GM11168 (cell line): ENCODE measurements at regions not wholly inside any gene's neighbourhood (a gene's known extent, or its start where the extent isn't known, plus 50 kb on each side); places are given as distances from the start of the nearest gene placed in this dataset.

Experiments
- in situ Hi-C: fragments of 300-500 bp; cut with MboI; formaldehyde crosslinking; loops from one replicate; pipeline ENCODE4 v1.12.0; 2022; ENCODE audit warnings: low sequenced_read_pairs; ENCODE audit not compliant: unreplicated experiment

DNA sequence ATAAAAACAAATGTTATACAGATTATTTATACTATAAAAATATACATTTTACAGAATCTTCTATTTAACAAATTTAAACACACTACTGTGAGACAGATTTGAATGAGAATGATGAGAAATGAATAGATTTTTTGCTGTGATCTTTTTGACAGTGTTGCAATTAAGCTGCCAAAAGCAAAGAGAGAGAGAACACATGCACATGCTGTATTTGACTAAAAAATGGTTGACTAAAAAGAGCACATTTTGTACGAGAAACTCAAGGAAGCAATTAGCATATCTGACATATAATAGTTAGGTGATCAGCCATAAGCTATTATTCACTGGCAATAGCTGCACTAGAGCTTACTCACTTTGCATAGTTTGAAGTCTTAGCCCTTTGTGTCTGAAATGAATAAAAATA is 115.8 kb downstream of the SYT10 start:
- in situ Hi-C loops = no loop called here

DNA sequence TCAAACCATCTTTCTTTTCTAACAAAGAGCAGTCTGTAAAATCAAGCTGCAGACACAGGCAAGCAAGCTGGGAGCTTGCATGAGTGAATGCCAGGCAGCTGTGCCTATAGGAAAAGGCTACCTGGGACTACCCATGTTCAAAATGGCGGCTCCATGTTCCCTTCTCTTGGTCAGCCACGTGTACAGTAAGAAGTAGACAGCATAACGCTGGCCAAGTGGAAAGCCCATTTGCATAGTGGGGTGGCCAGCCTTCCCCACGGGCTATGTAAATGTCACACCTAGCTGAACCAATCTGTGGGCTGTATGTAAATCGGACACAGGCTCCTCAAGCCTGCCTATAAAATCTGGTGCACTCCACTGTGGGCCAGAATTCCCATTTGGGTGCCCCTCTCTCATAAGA is 117.1 kb downstream of the SYT10 start:
- in situ Hi-C loops = no loop called here

DNA sequence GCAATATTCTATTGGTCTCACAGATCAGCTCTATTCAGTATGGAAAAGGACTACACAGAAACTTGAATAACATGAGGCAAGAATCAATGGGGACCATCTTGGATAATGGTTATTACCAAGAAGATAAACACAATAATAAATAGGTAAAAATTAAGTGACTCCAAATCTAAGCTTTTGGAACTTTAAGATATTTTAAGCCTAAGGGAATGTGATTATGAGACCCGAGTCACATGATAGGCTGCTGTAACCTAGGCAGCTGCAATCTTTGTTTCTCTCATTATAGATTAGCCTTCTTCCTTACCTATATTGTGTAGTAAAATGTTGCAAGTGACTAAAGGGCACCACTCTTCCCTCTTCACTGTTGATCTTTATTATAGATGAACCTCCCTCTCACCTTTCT is 121.9 kb downstream of the SYT10 start:
- in situ Hi-C loops = no loop called here

DNA sequence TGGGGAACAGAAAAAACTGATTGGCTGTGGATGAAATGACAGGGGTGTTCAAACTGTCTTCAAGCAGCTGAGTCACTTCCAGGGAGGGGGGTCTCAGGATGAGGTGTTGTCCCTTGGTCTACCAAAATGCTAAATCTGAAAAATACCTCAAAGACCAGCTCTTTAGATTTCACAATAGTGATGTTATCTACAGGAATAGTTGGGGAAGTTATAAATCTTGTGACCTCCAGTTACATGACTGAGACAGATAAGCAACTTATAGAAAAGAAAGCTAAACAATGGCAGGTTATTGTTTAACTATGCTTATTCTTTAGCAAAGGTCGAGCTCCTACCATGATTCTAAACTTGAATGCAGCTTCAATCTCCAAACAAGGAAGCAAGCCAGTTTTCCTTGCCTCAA is 125.4 kb downstream of the SYT10 start:
- in situ Hi-C loops = no loop called here

DNA sequence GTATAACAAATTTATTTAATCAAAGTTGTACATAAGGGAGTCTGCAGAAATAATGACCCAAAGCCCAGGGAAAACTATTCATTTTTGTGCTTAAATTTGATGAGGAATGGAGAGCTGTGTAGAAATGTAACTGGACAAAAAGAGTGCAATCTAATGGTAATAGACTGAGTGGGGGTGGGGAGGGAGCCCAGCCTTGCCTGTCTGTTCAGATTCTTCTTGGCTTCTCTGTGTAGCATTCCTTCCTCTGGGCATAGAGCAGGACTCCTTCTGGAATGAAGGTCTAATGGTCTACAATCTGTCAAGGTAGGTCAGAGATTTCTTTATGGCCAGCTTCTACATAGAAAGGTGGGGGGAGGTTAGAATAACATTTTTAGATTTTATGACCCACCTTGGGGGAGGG is 126.1 kb downstream of the SYT10 start:
- in situ Hi-C loops = no loop called here

DNA sequence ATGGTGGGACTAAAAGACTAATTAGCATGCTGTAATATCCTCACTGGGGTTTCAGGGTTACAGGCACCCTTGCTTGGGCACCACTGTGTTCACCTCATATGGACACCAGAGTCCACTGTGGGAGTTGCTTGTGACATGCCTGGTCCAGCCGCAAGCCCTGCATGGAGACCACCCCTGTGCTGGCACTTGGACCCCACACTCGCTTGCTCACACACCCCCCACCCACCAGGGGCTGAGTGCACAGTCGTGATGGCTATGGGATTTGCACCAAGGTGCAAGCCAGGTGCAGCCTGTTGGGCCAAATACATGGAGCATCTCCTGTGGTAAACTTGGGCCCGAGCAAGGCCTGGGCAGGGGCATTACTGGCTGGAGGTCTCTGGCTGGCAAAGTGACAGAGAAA is 129.1 kb downstream of the SYT10 start:
- in situ Hi-C loops = no loop called here

DNA sequence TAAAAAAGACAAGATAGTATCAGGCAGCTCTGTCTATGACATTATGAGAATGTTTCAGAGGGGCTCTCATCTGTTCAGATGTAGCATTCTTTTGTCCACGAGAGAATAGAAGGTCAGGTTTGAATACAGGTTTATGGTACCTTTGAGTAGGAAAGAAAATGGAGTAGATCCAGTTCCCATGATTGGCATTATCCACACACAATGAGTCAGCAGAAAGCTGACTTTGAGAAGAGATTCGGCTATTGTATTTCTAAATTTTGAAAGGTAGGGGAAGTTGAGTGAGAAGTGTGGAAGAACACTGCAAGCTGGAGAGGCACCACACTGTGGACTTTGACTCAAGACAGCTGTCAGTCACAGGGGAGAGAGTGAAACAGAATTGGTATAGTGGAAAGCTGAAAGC is 135.4 kb downstream of the SYT10 start:
- in situ Hi-C loops = no loop called here

DNA sequence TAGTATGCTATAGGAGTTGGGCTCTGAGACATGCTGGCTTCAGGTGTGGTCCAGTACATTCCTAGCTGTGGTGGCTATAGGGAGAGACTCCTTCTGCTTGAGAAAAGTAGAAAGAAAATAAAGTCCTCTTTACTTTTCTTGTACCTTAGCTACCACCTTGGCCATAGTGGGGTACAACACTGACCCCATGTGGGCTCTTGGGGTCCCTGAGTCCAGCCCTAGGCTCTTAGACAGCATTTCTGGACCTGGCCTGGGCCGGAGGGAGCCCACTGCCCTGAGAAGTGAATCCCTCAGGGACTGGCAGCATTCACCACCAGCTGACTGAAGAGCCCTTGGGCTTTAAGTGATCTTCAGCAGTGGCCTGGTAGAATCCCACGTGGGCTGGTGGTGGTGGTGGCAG is 143.1 kb downstream of the SYT10 start:
- in situ Hi-C loops = no loop called here

DNA sequence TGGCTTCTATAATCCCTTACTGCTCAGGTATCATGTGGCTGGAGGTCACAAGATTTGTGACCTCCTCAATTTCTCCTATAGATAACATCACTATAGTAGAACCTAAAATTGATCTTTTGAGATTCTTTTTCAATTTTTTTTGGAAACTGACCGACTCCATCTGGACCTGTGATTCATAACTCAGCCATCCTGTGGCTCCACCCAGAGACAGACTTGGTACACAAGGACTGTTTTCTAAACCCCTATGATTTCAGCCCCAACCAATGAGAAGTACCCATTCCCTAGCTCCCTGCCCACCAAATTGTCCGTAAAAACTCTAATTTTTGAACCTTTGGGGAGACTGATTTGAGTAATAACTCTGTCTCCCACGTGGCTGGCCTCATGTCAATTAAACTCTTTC is 148.9 kb downstream of the SYT10 start:
- in situ Hi-C loops = no loop called here

DNA sequence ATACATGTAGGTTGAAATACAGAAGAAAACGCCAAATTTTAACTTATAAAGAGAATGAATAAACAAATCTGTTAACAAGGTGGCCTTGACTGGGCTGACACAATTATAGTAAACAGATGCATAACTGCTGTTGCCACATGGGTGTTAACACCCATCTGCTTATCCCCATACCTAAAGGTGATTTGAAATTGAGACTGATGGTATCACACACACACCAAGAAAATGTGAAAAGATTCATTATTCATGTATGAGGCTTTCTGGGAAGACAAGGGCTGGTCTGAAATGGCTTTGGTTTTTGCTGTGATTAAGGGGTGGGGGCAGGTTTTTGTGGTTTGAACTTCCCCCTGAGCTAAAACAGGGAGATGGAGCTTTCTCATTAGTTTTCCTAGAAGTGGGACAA is 156.6 kb downstream of the SYT10 start:
- in situ Hi-C loops = no loop called here

DNA sequence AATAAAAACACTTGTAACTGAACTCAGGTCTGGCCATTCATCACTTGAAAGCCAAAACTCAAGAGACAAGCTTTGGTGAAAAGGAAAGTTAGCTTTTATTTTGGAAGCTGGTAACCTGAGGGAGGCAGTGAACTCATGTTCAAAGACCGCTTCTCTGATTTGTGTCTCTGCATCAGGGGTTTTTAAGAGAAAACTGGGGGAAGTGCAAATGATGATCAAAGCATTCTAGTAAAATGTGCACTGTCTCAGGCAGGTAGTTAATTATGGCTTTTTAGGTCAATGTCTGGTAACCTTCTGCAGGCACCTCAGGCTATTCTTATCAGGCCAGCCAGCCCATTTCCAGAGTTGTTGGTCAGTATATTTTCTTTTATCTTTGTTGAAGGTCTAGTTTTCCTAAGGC is 162.2 kb downstream of the SYT10 start:
- in situ Hi-C loops = no loop called here

DNA sequence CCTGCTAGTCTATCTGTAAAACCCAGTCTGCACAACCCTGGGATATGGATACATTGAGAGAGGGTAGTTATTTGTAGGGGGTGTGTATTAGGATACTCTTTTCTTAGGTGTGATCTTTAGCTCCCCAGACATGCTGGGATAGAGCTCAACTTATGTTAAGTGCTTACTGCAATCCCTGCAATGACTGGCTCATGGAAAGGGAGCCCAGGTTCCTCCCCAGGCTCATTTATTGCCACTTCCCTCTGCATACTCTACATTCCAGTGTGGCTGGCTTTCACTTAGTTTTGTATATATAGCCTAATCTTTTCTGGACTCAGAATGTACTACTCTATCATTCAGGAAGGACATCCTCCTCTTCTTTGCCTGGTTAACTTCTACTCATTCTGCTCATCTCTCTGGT is 172.0 kb downstream of the SYT10 start:
- in situ Hi-C loops = no loop called here

DNA sequence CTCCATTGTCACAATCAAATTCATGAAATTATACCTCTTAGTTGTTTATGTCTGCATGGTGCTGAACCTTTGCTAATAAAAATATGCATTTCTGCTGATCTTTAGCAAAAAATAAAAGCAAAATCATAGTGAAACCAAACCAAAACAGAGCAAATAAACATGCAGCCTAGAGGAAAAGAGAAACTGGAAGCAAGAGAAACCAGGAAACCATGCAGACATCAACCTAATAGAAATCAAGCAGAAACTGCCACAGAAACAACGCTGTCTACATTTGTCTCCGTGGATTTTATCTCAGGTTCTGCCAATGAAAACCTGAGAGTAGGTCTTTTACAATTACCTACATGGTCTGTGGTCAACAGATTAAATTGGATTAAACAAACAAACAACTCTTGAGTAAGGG is 173.7 kb downstream of the SYT10 start:
- in situ Hi-C loops = no loop called here

DNA sequence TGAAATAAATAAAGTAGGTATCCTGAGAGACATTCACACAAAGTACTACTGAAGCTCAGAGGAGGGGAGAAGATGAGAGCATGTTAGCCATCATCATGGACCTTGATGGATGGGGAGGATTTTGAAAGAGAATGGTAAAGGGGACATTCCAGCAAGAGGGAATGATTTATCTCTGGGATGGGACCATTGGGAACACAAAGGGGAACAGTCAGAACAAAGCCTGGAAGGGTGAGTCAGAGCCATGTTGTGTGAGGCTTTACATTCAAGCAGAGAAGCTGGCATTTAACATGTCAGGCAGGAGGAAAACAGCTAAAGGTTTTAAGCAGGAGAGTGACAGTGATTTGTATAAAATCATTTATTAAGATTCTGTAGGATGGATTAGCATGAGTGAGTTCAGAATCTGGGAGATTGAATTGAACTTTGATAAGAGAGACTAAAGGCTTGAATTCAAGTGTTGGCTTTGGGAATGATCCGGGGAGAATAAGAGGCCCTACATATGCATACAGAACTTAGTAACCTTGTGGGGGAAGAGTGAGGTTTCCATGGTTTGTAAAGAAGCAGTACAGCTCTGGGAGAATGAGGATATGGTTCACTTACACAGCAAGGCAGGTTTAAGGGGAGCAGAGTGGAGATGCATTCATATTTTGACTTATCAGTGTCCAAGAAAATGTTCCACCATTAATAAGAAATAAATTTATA is 174.4 kb downstream of the SYT10 start:
- in situ Hi-C loops = no loop called here

DNA sequence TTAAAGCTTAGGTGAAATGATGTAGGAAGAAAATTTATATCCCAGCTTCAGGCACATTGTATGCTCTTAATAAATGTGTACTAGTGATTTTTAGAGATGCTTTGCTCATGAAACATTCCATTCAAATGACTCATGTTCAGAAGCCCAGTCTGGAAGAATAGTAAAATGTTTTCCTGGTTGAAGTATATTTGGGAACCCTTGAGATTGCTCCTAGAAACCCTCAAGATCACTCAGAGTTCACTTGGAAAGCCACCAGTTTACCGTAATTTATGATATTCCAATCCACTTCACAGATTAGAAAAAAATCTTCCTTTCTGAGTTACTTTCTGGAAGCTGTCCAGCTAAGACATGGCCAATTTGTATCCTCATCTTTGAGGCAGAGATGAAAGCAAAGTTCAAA is 186.4 kb downstream of the SYT10 start:
- in situ Hi-C loops = no loop called here

DNA sequence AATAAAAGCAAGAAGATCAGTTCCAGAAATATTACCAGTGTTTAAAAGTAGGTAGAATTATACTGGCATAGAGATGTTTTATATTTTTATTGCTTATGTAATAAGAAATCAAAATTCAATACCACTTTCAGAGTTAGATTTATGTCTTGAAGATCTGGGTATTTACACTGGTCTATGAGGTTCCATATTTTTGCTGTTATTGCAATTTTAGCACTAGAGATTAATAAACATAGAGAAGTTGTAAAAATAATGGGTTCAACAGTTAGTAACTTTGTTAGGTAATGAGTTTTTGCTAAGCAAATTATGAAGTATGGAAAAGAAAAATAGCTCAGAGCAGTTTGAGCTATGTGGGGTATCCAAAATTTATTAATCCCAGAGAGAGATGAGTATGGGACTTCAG is 188.1 kb downstream of the SYT10 start:
- in situ Hi-C loops = no loop called here

DNA sequence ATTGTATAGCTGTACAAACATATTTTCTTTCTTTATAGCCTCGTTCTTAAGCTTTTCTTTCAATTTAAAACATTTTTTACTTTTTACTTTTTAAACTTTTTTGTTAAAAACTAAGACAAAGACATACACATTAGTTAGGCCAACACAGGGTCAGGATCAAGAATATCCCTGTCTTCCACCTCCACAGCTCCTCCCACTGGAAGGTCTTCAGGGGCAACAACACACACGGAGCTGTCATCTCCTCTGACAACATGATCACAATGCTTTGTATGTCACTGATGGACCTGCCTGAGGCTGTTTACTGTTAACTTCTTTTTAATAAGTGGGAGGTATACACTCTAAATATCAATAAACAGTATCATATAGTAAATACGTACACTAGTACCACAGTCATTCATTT is 191.3 kb downstream of the SYT10 start:
- in situ Hi-C loops = no loop called here

DNA sequence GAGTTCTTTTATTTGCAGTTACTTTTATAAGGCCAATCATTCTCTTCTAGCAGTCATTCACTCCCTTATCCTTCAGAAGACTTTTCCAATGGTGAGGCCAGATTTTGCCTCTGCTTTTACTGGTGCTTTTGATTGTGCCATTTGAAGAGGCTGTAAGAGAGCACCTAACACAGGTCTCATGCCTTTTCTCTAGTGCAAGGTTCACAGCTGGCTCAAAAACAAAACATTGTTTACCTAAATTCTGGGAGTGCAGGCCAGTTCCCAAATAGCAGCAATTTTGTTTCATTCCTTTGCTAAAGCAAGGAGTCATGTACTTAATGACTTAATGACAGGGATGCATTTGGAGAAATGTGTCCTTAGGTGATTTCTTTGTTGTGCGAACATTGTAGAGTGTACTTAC is 192.0 kb downstream of the SYT10 start:
- in situ Hi-C loops = no loop called here

DNA sequence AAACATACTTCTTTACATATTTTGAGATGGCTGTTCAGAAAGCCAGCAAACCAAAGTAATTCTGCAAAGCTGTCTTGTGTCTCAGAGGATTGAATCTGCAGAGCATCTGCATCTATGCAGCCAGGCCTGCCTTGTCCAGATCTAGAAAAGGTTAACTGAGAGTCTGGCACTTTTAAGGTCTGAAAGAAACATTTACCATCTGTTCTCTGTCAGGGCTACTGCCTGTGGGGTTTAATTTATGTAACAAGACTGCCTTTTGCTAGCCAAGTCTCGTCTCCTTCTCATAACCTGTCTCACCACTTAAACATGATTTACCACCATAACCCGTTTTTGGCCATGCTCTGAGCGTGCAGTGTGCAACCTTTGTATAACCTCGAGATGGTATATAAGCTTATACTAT is 194.2 kb downstream of the SYT10 start:
- in situ Hi-C loops = no loop called here

DNA sequence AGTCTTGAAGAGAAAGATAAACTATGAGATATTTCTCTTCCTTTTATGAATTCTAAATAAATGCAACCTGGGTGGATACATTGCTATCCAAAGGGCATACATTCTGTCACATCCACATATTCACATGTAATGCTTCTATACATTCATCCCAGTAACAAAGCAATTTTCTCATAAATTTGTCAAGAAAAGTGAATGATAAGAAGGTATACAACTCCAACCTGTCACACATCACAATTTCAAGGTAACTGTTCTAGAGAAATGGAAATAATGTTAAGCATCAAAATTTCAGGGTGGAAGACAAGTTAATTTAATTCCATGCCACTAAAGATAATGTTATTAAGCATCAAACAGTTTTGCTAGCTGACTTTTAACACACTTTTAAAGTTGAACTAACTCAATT is 212.9 kb downstream of the SYT10 start:
- in situ Hi-C loops = no loop called here

DNA sequence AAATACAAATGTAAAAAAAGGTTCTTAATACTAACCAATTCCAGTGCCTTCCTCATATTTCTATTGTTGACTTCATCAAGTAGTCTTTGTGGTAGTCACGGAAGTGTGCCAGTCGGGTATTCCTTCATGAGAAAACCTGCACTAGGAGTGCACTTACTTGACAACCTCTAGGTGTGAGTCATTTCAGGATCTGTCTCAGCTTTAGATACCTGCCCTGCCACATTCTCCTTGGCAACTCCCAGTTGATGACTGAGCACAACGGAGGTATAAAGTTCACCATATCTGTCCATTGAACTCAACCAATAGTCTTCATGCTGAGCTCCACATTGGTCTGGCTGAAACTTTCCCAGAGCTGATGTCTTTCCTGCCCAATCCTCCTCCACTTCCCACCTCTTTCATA is 215.7 kb downstream of the SYT10 start:
- in situ Hi-C loops = no loop called here

DNA sequence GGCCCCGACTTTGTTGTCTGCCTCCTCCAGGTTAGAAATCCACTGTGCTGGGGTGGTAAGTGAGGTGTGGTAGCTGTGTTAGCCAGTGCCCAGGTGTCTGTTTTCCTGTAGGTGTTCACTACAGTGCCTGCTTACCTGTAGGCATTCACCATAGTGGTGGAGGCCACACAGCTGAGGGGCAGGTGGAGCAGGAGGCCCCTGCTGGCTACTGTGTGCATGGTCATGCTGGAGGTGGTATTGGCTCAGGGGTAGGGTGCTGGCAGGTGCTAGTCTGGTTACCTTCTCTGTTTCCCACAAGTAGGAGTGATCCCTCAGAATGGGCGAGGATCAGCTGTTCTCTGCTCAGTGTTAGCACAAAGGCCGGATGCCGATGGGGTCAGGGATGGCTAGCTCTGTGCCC is 217.3 kb downstream of the SYT10 start:
- in situ Hi-C loops = no loop called here

DNA sequence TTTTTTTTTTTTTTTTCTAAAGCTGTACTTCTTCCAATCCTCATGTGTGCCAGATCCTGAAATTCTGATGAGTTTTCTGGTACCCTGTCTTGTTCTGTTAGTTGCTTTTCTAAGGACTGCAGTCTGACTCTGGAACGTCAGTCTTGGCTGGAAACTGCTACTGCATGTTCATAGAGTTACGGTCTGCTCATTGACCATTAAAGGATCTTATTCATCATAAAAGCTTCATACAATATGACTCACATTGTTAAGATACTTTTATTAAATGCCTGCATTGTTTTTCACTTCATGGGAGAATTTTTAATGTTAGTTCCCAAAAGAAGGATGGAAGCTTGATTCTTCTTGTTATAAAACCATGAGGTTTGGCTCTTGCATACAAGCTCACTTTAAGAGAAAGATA is 233.6 kb downstream of the SYT10 start:
- in situ Hi-C loops = no loop called here
